Putamen (tissue), 1 donor: ENCODE measurements at regions not wholly inside any gene's neighbourhood (a gene's known extent, or its start where the extent isn't known, plus 50 kb on each side); places are given as distances from the start of the nearest gene placed in this dataset.
"Not testable (repeated sequence)": the region's sequence is repeated elsewhere in the genome, so short reads cannot be mapped to it uniquely, and the experiment has no call there.

Experiments used
- DNase-seq: peaks from one replicate; pipeline ENCODE4 v3.0.0-alpha.2; 2016; ENCODE audit warnings: low spot score

DNA sequence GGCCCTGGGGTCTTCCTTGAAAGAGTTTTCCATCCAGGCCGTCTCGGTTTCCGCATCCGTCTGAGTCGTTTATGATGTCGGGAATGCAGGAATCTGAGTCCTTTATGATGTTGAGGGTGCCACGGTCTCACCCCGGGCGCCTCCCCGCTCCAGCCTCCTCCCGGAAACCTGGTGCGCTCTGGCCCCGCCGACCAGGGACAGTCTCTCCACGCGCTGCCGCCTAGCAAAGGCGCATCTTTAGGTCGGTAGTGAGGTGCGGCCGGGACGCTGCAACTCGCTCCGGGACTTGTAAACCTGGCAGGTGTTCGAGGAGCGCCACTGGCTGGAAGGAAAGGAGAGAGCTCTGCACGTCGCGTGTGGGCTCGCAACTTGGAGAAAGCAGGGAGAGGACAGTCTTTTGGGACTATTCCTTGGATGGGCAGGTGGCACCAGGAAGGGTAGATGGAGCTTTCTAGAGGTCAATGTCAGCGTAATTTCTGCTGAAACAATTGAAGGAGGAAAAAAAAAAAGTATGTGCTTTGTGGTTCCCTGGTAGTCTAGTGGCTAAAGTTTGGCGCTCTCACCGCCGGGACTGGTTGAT lies 132.0 kb downstream of the FAM72B start:
- DNase-seq, result not testable (repeated sequence)

DNA sequence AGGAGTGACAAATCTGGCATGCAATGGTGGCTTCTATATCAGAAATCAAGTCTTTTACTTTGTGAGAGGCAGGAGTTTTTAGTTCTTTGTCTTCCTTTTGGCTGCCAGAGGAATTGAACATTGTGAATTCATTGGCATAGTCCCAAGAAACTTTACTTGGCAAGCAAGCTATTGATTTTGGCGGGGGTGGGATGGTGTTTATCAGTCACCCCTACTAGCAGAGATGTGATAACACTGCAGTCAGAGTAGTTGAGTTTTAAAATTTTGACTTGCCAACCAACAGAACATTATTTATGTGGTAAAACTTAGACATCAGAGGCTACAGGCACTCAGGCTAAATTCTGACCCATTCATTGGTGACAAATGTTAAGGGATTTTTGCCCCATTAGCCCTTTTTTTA lies 129.2 kb downstream of the FAM72B start:
- not testable (repeated sequence) for DNase-seq

DNA sequence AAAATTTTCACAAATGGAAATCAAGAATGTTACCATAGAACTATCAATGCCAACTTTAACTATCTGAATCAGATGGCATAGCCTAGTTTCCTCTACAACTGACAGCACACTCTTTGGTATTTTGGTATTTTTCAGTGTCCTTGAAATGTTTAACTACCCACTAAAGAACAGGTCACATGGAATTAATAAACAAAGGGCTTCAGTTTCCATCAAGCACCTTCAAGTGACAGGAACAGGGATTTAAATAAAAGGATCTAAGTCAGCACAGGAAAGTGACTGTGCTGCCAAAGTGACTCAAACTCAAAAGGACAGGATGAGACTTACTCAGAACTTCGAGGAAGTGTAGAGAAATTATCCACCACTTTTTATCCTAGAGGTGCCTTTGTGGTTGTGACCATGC lies 117.2 kb downstream of the FAM72B start:
- DNase-seq, result not testable (repeated sequence)

DNA sequence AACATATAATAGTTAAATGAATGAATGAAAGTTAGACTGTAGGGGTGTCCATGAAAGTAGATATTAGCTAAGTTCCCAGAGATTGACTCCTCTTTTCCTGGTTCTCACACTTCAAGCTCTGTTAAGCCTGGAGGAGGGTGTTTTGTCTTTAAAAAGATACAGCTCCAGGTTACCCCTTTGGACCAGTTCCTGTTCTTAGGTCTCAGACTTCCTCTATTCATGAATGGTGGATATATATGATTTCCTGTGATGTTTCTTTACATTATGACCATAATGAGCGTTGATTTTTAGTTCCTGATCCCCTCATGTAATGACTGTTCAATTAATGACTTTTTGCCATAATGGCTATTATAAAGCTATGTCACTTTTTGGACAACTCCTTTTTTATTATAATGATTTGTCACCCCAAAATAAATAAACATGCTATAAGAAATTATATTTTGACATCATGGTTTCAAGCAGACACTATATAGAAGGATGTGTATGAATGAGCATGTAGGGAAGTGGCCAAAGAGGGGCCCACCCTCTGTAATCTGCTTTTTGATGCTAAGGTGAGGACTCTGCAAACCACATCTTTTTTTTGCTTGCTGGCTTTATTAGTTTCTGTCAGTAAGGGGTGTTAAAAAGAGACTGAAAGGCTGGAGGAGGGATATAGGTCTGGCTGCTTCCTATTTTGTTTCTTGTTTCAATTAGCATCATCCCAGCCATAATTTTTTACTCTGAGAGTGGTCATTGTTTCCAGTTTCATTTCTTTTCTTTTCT lies 115.2 kb downstream of the FAM72B start:
- not testable (repeated sequence) for DNase-seq

DNA sequence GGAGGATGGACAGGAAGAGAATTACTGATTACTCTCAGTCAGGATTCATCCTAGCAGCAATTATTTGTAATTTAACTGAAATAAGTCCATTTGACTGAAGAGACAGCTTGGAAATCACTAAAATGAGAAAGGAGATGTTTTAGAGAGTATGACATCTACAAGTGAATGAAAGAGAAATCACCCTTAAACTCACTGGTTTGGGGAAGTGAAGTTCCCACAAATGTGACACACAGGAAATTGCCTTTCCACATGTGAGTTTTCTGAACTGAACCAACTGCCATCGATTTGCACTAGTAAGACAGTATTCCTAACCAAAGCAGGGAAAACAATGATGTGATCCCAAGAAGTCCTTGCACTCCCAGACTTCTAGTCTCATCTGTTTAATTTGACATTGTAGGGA lies 110.3 kb downstream of the FAM72B start:
- DNase-seq, result not testable (repeated sequence)

DNA sequence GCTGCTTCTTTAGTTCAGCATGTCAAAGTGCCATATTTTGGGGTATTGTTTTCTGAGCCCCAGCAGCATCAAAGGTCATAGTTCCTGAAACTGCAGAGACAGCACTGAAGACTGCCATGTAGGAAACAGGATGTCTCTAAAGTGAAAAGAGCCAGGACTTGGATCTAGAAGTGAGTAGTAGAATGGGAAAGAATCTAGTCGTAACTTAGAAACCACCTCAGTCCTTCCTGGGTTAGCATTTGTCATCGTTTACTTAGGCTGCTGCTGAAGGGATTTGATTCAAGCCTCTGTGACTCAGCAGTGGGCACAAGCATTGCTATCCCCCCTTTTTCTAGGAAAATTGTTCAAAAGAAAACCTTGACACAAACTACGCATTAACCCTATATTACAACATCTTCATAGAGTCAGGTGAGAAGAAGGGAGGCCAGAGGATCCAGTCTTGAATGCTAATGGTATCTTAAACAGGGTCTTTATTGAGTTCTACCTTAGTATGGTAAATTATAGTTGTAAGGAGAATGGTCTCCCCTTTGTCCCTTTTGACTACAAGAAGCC lies 108.8 kb downstream of the FAM72B start:
- DNase-seq, result not testable (repeated sequence)

DNA sequence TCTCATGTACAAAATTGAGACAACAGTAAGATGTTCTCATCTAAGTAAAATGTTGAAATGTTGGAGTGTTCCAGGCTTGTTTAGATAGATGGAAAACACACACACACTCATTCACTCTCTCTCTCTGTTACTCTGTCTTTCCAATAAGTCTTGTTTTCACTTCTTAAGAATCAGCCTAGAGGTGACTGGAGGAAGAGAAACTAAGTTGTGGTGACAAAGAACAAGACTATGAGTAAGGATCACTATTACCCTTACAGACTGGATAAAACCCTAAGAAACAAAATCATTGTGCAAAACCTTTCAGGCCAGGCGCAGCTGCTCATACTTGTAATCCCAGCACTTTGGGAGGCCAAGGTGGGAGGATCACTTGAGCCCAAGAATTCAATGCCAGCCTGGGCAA lies 107.5 kb downstream of the FAM72B start:
- not testable (repeated sequence) for DNase-seq

DNA sequence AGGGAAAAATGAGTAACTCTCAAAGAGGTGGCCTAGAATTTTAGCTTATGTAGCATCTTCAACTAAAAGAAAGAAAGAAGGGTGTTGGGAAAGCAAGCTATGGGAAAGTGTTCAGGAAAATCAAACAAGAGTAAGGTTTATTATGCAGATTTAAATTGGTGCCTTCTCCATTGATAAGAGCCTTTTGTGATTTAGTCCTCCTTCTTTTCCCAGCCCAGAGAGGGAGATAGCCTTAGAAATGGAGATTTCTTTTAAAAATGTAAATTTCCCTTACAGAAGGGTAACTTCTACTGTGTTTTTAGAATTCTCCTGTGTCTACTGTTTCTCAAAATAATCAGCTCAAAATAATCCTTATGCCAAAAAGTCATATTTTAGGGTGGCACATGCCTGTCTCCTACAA lies 104.5 kb downstream of the FAM72B start:
- not testable (repeated sequence) for DNase-seq

DNA sequence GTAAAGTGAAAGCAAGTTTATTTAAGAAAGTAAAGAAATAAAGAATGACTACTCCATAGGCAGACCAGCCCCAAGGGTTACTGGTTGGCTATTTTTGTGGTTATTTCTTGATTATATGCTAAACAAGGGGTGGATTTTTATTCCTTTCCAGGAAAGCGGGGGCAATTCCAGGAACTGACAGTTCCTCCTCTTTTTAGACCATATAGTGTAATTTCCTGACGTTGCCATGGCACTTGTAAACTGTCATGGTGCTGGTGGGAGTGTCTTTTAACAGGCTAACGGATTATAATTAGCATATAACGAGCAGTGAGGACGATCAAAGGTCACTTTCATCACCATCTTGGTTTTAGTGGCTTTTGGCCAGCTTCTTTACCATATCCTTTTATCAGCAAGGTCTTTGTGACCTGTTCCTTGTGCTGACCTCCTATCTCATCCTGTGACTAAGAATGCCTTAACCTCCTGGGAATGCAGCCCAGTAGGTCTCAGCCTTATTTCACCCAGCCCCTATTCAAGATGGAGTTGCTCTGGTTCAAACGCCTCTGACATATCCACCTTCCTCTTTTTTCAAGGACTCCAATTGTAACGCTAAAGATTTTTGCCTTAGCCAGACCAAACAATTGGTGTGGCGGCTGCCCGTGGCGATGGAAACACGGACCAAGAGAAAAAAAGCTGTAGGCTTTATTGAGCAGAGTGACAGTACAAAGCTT lies 103.8 kb downstream of the FAM72B start:
- DNase-seq, result not testable (repeated sequence)

DNA sequence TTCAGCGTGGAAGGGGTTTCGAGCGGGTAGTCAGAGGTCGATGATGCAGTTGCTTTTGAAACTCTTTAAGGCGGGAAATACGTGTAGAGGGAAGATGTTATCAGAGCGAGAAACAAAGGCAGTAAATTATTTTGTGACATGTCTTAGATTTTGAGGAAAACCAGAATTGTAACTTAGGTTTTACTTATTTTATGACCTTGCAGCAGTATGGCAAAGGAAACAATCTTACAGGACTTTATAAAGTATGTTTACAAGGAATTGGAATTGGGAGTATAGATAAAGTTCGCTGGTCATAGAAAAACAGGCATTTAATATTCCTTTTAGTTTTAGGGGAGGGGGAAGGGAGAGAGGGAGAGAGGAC lies 103.3 kb downstream of the FAM72B start:
- not testable (repeated sequence) for DNase-seq

DNA sequence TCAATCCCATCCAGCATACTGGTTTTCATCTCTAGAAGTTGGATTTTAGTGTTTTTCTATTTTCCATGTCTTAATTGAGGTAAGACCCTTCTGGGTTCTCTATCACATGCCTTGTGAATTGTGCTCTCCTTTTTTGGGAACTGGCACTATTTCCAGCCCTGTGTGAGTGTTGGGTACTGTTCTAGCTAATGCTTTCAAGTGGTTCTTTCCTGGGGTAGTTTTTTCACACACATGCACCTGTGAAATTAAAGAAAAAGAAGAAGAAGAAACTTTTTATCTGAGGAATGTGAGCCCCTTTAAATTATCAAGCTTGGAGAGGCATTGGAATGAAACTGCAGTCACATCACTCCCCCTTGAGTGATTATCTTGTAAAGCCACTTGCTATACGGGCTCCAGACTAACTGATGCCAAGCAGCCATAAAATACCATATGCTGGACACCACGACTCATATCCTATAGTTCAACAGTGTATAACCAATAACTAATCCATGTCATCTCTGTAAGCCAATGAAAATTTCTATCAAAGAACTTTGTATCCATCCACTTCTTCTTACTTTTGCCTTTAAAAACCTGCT lies 102.4 kb downstream of the FAM72B start:
- not testable (repeated sequence) for DNase-seq

DNA sequence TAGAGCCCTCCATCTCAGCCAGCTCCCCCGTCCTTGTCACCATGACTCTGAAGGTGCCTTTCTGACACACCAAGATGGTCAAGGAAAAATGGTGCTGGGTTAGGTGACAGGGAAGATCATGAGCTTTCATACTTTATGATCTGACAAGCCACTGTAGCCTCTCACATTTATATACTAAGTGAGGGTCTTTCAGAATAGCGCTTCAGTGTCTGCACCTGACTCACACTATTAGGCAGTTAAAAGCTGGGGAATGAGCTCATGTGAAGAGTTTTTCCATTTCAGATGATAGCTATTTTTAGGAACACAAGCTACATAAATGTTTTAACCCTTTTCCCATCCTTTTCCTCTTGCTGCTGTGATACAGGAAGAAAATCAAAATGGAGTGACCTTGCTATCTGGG lies 101.1 kb downstream of the FAM72B start:
- not testable (repeated sequence) for DNase-seq

DNA sequence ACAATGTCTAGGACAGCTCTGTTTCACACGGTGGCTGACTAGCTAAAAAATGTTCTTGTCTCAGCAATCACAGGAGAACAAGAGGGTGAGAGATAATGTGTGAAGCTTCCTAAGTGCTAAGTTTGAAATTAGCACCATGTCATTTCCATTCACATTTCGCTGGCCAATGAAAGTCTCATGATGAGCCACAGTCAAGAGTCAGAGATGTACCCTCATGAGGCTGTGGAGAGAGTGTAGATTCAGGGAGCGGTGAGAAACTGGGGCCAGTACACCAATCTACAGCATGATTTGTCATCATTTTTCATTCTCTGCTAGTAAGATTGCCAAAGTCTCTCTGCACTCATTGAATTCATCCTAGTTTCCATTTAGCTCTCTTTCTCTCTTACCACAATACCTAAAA lies 97.9 kb downstream of the FAM72B start:
- not testable (repeated sequence) for DNase-seq

DNA sequence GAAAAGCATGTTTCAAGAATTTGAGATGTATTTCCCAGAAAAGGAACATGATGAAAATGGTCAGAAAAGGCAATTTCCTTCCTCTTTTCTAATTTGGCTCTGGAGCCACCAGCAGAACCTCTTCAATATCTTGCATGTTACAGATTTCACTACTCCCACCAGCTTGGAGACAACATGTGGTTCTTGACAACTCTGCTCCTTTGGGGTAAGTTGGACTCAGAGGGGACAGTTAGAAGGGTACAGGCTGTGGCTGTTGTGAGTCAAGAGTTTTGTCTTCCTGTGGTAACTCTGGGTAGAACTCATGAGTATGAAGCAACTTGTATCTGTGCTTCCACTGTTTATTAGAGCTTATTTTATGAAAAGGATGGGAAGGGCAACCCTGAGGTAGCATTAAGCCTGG lies 96.9 kb downstream of the FAM72B start:
- not testable (repeated sequence) for DNase-seq

DNA sequence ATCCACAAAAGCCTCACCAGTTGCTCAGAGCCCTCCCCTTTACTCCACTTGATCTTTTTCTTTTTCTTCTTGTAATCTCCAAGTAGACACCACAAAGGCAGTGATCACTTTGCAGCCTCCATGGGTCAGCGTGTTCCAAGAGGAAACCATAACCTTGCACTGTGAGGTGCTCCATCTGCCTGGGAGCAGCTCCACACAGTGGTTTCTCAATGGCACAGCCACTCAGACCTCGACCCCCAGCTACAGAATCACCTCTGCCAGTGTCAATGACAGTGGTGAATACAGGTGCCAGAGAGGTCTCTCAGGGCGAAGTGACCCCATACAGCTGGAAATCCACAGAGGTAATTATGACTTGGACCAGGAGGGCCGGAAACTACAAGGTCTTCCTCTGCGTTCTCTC lies 95.6 kb downstream of the FAM72B start:
- DNase-seq, result not testable (repeated sequence)

DNA sequence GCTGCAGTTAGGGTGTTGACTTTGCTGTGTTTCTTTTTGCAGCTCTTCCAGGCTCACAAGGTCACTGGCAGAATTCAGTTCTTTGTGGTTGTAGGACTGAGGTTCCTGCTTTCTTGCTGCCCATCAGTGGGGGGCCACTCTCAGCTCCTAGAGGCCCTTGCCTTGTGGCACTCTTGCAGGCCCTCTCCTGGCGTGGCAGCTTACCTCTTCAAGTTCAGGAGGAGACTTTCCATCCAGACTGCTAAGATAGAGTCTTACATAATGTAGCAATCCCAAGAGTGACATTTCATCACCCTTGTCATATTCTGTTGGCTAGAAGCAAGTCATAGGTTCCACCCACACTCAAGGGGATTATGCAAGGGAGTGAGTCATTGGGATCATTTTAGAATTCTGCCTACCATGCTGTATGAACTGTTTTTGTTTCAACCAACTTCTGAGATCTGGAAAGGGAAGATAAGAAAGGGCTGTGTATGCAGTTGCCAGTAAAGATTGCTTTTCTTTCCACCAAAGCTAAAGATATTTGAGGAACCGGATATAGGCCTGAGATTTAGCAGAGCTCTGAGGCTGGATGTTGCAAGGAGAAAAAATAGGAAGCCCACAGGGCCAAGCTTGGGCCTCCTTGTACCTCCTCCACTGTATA lies 91.7 kb downstream of the FAM72B start:
- DNase-seq, result peak; percentile 34

DNA sequence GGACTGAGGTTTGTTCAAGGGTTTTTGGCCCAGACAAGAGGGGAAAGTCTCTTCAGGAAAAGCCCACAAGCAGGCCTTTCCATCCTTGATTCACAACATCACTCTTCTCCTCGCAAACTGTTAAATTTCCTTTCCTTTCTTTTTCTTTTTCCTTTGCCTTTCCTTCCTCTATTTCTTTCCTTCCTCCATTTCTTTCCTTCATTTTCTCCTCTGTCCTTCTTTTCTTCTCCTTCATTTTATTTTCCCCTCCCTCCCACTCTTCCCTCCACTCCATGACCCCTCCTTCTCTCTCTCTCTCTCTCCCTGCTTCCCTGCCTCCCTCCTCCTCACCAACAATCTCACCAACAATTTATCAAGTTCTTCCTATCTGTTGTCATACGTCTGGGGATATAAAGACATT lies 89.1 kb downstream of the FAM72B start:
- not testable (repeated sequence) for DNase-seq

DNA sequence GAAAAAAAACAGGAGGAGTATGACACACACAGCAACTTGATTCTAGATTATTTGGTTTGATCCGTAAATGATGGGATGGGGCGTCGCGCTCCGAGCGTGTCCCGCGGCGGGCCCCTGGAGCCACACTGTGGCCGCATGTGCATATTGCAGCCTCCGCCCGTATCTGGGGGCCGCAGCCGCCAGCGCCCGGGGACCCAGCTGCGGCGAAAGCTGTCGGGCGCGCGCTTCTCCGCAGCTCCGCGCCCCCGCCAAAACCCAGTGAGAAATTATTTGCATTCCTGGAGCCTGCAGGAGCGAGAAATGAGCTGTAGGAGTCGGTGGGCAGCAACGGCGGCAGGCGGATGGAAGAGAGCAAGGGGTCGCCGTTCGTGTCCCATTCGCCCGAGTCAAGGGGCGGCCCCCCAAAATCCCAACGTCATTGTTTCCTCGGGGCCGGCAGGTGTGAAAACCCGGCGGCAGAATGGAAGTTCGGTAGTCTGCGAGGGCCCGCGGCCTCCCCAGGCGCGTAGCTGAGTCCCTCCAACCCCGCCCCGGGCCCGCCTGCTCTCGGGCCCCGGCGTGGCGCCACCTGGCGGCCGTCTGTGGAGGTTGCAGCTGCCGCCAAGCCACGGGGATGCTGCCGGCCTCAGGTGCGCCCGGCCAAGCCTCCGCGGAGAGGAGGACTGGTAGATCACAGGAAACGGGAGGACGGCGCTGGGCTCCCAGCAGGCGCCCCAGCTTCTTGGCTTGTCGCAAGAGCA lies 86.8 kb downstream of the FAM72B start:
- peak; percentile 70 for DNase-seq

DNA sequence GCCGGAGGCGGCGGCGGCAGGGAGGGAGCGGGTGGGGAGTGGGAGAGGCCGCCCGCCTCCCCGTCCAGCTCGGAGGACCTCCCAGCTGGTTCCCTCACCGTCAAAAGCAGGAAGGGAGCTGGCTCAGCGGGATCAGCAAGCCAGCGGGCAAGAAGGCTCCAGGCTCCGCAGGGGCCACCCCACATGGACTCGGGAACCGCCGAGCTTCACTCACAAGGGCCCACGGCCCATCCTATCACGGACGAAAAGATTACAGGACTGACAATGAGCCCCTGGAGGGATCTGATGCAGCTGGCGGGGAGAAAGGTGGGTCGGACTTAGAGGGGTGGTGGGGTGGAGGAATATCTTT lies 86.3 kb downstream of the FAM72B start:
- DNase-seq, result not testable (repeated sequence)

DNA sequence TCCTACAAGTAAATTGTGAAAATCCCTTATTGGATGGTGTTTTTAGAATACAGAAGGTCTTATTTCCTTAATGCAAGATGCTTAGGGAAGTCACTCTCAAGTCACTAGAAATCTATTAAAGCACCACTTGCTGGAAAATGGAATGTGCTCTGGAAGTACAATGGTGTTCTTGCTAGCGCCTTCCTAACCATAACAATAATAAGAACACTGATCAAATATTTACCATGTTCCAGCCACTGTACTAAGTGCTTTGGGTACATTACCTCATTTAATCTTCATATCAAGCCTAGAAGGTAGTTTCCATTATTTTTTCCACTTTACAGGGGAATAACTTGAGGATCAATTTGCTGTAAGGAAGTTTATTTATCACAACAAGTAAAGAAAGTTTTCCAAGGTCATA lies 75.1 kb downstream of the FAM72B start:
- DNase-seq, result not testable (repeated sequence)
